Upper lobe of right lung (tissue), 1 donor: ENCODE measurements at regions not wholly inside any gene's neighbourhood (a gene's known extent, or its start where the extent isn't known, plus 50 kb on each side); places are given as distances from the start of the nearest gene placed in this dataset.

Source experiments
- ATAC-seq: fragments of 200-7000 bp; cut with Tn5 transposase; one replicate; pipeline ENCODE4 v1.9.1; 2020; ENCODE audit warnings: mild to moderate bottlenecking, moderate library complexity
- DNase-seq: peaks from one replicate; pipeline ENCODE4 v3.0.0-alpha.2; 2020
- H3K27ac ChIP-seq: fragments of 200-600 bp; one replicate; pipeline ENCODE4 v1.8.0; 2022
- H3K27me3 ChIP-seq: fragments of 200-600 bp; one replicate; pipeline ENCODE4 v1.8.0; 2022; ENCODE audit warnings: mild to moderate bottlenecking
- H3K36me3 ChIP-seq: fragments of 200-600 bp; one replicate; pipeline ENCODE4 v1.8.0; 2022
- H3K4me1 ChIP-seq: fragments of 200-600 bp; one replicate; pipeline ENCODE4 v1.8.0; 2022
- H3K4me3 ChIP-seq: fragments of 200-600 bp; one replicate; pipeline ENCODE4 v1.8.0; 2022; ENCODE audit warnings: mild to moderate bottlenecking
- H3K9me3 ChIP-seq: fragments of 200-600 bp; one replicate; pipeline ENCODE4 v1.8.0; 2022
- CTCF ChIP-seq: fragments of 200-600 bp; IDR thresholded peaks from one replicate; pipeline ENCODE4 v1.8.0; 2022; ENCODE audit warnings: antibody characterized with exemption
- intact Hi-C: fragments of 100-400 bp; cut with DNase I; formaldehyde crosslinking; loops from one replicate; pipeline ENCODE4 v1.11.0; 2022
- donor health status: DM: no; HTN: yes; CAD: no; lungs with severe emphysema.

GRCh38 chr11:12598330-12599256 is 75.6 kb upstream of the TEAD1 start:
- intact Hi-C loops = no loop called here
- DNase-seq (no peak), ATAC-seq (no peak)
- Histone ChIP-seq H3K4me3 (no peak overlapping the region), H3K9me3 (no peaks in the 10 kb centered on the region), H3K27ac (peak overlapping the region; percentile 1), H3K27me3 (no peaks in the 10 kb centered on the region), H3K36me3 (no peaks in the 10 kb centered on the region), H3K4me1 (no peaks in the 10 kb centered on the region)
- TF ChIP-seq CTCF = no peak

GRCh38 chr11:12599408-12600143 is 74.6 kb upstream of the TEAD1 start:
- H3K27me3 ChIP-seq = no peaks in the 10 kb centered on the region
- ATAC-seq = peak; percentile 98
- H3K36me3 ChIP-seq = no peaks in the 10 kb centered on the region
- H3K27ac ChIP-seq = no peak overlapping the region
- H3K4me1 ChIP-seq = no peaks in the 10 kb centered on the region
- TF ChIP-seq CTCF = peak; percentile 77
- intact Hi-C loops = no loop called here
- H3K4me3 ChIP-seq = no peak overlapping the region
- H3K9me3 ChIP-seq = no peaks in the 10 kb centered on the region
- DNase-seq = peak; percentile 93

GRCh38 chr11:12600829-12601228 is 73.4 kb upstream of the TEAD1 start:
- intact Hi-C loops = no loop called here
- TF ChIP-seq CTCF = no peak
- ATAC-seq (no peak), DNase-seq (no peak)
- Histone ChIP-seq H3K4me3 (no peak overlapping the region), H3K27me3 (no peaks in the 10 kb centered on the region), H3K36me3 (no peaks in the 10 kb centered on the region), H3K27ac (no peak overlapping the region), H3K4me1 (no peaks in the 10 kb centered on the region), H3K9me3 (no peaks in the 10 kb centered on the region)

- H3K4me1 ChIP-seq = no peaks in the 10 kb centered on the region
- intact Hi-C loops = no loop called here
- no peak overlapping the region for H3K27ac ChIP-seq
- ATAC-seq = no peak
- H3K27me3 ChIP-seq = no peaks in the 10 kb centered on the region
- DNase-seq = no peak
- H3K4me3 ChIP-seq = no peak overlapping the region
- TF ChIP-seq CTCF = no peak
- no peaks in the 10 kb centered on the region for H3K36me3 ChIP-seq
- H3K9me3 ChIP-seq = no peaks in the 10 kb centered on the region
These were observed 71.8 kb upstream of the TEAD1 start for GRCh38 chr11:12602421-12602820.

- no peaks in the 10 kb centered on the region for H3K27me3 ChIP-seq
- TF ChIP-seq CTCF = no peak
- ATAC-seq (no peak), DNase-seq (no peak)
- H3K27ac ChIP-seq = no peak overlapping the region
- no peaks in the 10 kb centered on the region for H3K4me1 ChIP-seq
- H3K36me3 ChIP-seq = no peaks in the 10 kb centered on the region
- H3K4me3 ChIP-seq = no peak overlapping the region
- H3K9me3 ChIP-seq = no peaks in the 10 kb centered on the region
- intact Hi-C loops = no loop called here
These were observed 70.8 kb upstream of the TEAD1 start for GRCh38 chr11:12603143-12604088.
